DND-41 (cell line): ENCODE measurements at regions not wholly inside any gene's neighbourhood (a gene's known extent, or its start where the extent isn't known, plus 50 kb on each side); places are given as distances from the start of the nearest gene placed in this dataset.

Experiments
- ATAC-seq: fragments of 200-7000 bp; cut with Tn5 transposase; 3 replicates; pipeline ENCODE4 v1.9.1; 2021; ENCODE audit warnings: low read depth; ENCODE audit not compliant: insufficient read depth
- DNase-seq: peaks from one replicate; pipeline ENCODE4 v3.0.0-alpha.2; 2020
- H2AFZ ChIP-seq: 2 replicates; pipeline ENCODE4 v1.6.0; 2012; ENCODE audit warnings: low read depth, low read length
- H3K27ac ChIP-seq: 2 replicates; pipeline ENCODE4 v1.5.1; 2012; ENCODE audit warnings: low read length, inconsistent platforms
- H3K27me3 ChIP-seq: fragments of 200-600 bp; sonication (generic); 2 replicates; pipeline ENCODE4 v1.6.0; 2012; ENCODE audit warnings: low read length, mild to moderate bottlenecking, inconsistent platforms; ENCODE audit not compliant: insufficient read depth, poor library complexity
- H3K36me3 ChIP-seq: 2 replicates; pipeline ENCODE4 v1.5.1; 2012; ENCODE audit warnings: low read length, inconsistent platforms; ENCODE audit not compliant: insufficient read depth
- H3K4me1 ChIP-seq: 2 replicates; pipeline ENCODE4 v1.5.1; 2012; ENCODE audit warnings: mild to moderate bottlenecking, low read length; ENCODE audit not compliant: insufficient read depth
- H3K4me2 ChIP-seq: 2 replicates; pipeline ENCODE4 v1.6.0; 2012; ENCODE audit warnings: mild to moderate bottlenecking, moderate library complexity, low read length, inconsistent platforms; ENCODE audit not compliant: insufficient read depth
- H3K4me3 ChIP-seq, 2 experiments: fragments of 200-600 bp in 1 of 2; shearing (Covaris generic) in 1 of 2; 2 replicates each; pipeline ENCODE4 v1.5.1; 2012 to 2016; ENCODE audit warnings: inconsistent platforms in 2 of 2, low read length in 2 of 2, mild to moderate bottlenecking in 2 of 2, low read depth in 1 of 2, moderate library complexity in 1 of 2
- H3K79me2 ChIP-seq: 2 replicates; pipeline ENCODE4 v1.6.0; 2012; ENCODE audit warnings: low read length, inconsistent platforms; ENCODE audit not compliant: insufficient read depth
- H3K9ac ChIP-seq: 2 replicates; pipeline ENCODE4 v1.6.0; 2012; ENCODE audit warnings: low read depth, mild to moderate bottlenecking, inconsistent platforms, low read length, moderate library complexity
- H3K9me3 ChIP-seq: 2 replicates; pipeline ENCODE4 v1.5.1; 2012; ENCODE audit warnings: low read length, moderate library complexity, mild to moderate bottlenecking, inconsistent platforms; ENCODE audit not compliant: insufficient read depth, severe bottlenecking
- H4K20me1 ChIP-seq: 2 replicates; pipeline ENCODE4 v1.6.0; 2012; ENCODE audit warnings: low read length; ENCODE audit not compliant: insufficient read depth
- EZH2 ChIP-seq: IDR thresholded peaks from 3 replicates; pipeline ENCODE4 v1.6.1; 2012; ENCODE audit warnings: borderline replicate concordance, low read depth, mild to moderate bottlenecking, moderate library complexity, low read length, inconsistent platforms; ENCODE audit not compliant: severe bottlenecking
- TF ChIP-seq, protein P1 (sequence below): IDR thresholded peaks from 2 replicates; pipeline ENCODE4 v1.5.1; 2012; ENCODE audit warnings: borderline replicate concordance, low read length, moderate library complexity, mild to moderate bottlenecking; ENCODE audit not compliant: poor library complexity, severe bottlenecking; ENCODE audit errors: extremely low read depth

DNA sequence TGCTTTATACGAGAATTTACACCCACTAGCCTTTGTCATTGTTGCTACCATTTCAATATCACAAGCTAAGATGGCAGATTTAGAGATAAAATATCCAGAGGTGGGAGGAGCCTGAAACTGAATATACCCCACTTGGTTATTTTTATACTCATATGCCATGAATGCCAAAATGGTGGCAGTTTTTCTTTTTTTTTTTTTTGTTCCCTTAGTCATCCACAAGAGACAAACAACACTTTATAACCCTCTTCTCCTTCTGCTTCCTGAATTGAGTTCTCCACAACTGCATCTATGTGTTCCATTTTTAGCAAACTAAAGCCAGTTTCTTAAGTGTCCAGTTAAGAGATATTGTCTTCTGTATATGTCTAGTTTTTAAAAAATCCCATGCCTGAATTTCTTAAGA, 558.4 kb downstream of the LMO4 start:
- no peak for TF ChIP-seq EZH2
- TF ChIP-seq, protein P1, sequence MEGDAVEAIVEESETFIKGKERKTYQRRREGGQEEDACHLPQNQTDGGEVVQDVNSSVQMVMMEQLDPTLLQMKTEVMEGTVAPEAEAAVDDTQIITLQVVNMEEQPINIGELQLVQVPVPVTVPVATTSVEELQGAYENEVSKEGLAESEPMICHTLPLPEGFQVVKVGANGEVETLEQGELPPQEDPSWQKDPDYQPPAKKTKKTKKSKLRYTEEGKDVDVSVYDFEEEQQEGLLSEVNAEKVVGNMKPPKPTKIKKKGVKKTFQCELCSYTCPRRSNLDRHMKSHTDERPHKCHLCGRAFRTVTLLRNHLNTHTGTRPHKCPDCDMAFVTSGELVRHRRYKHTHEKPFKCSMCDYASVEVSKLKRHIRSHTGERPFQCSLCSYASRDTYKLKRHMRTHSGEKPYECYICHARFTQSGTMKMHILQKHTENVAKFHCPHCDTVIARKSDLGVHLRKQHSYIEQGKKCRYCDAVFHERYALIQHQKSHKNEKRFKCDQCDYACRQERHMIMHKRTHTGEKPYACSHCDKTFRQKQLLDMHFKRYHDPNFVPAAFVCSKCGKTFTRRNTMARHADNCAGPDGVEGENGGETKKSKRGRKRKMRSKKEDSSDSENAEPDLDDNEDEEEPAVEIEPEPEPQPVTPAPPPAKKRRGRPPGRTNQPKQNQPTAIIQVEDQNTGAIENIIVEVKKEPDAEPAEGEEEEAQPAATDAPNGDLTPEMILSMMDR, result no peak

DNA sequence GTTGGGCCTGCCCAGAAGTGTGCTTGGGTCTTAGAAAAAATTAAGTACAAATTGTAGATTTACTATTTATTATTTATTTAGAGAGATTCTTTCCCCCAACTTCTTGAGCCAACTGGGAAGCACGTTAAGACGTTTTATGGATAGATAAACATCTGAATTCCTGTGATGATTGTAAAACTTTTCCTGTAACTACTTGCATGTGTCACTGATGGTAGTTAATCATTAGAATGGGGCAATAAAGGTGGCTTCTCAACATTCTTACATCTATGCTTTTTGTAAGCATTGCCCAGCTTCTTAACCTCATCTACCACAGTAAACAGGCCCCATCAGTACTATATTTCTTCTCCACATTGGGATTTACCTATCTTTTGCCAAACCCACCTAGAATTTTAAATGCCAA, 559.8 kb downstream of the LMO4 start:
- TF ChIP-seq, protein P1, result no peak
- TF ChIP-seq EZH2, result no peak
- H3K9ac ChIP-seq, result no peak overlapping the region
- no peak overlapping the region for H3K4me2 ChIP-seq
- ATAC-seq (no peak), DNase-seq (no peak)
- no peak overlapping the region for H2AFZ ChIP-seq
- H3K79me2 ChIP-seq, result no peaks in the 10 kb centered on the region
- no peak overlapping the region for H3K4me3 ChIP-seq
- H3K36me3 ChIP-seq, result no peaks in the 10 kb centered on the region
- no peaks in the 10 kb centered on the region for H4K20me1 ChIP-seq
- no peaks in the 10 kb centered on the region for H3K27me3 ChIP-seq
- H3K9me3 ChIP-seq, result no peaks in the 10 kb centered on the region
- H3K27ac ChIP-seq, result no peak overlapping the region
- no peaks in the 10 kb centered on the region for H3K4me1 ChIP-seq

More for the DNA sequence above, 558.4 kb downstream of the LMO4 start:
- ATAC-seq (no peak), DNase-seq (no peak)
- H3K9me3 ChIP-seq, result no peaks in the 10 kb centered on the region
- H3K4me2 ChIP-seq, result no peak overlapping the region
- H4K20me1 ChIP-seq, result no peaks in the 10 kb centered on the region
- no peak overlapping the region for H2AFZ ChIP-seq
- H3K9ac ChIP-seq, result no peak overlapping the region
- no peaks in the 10 kb centered on the region for H3K36me3 ChIP-seq
- no peak overlapping the region for H3K4me3 ChIP-seq
- H3K79me2 ChIP-seq, result no peaks in the 10 kb centered on the region
- no peaks in the 10 kb centered on the region for H3K4me1 ChIP-seq
- H3K27me3 ChIP-seq, result no peaks in the 10 kb centered on the region
- no peak overlapping the region for H3K27ac ChIP-seq

DNA sequence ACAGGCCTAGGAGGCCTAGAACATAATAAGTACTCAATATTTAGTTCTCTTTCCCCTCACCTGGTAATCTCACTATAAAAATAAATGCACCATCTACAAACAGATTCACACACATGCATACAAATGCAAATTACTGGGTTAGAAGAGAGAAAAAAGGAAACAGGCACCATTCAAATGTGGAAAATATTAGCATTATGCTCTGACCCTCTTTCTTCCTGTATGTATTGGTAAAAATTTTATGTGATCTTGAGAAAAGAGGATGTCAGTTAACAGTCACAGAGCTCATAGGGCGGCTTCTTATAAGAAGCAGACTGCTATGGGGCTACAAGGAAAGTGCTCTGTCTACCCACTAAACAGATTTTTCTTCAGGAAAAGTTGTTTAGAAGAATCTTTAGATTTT, 565.4 kb downstream of the LMO4 start:
- Histone ChIP-seq H3K27ac (no peak overlapping the region), H3K79me2 (no peaks in the 10 kb centered on the region), H3K9ac (no peak overlapping the region), H3K9me3 (no peaks in the 10 kb centered on the region), H3K27me3 (no peaks in the 10 kb centered on the region), H4K20me1 (no peaks in the 10 kb centered on the region), H3K4me1 (no peaks in the 10 kb centered on the region), H2AFZ (no peak overlapping the region), H3K4me2 (no peak overlapping the region), H3K36me3 (no peaks in the 10 kb centered on the region), H3K4me3 (no peak overlapping the region)
- TF ChIP-seq, protein P1, result no peak
- no peak for TF ChIP-seq EZH2
- DNase-seq (no peak), ATAC-seq (no peak)

DNA sequence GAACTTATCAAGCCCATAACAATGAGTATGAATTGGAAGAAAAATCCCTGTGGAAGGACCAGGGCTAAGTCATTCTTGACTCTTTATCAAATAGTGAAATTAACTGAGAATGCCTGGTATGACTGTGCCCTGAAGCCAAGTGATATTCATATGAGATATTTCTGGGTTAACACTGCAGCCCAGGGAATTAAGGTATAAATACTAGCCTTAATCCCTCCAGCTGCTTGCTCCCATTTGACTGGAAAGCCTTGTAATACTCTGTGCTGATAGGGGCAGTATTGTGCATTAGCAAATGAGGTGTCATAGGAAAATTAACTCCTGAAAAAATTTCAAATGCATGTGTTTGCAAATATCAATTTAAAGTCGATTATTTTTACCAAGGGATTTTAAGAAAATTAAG, 568.8 kb downstream of the LMO4 start:
- no peaks in the 10 kb centered on the region for H3K27me3 ChIP-seq
- TF ChIP-seq EZH2, result no peak
- TF ChIP-seq, protein P1, result no peak
- H2AFZ ChIP-seq, result no peak overlapping the region
- H3K79me2 ChIP-seq, result no peaks in the 10 kb centered on the region
- no peaks in the 10 kb centered on the region for H3K9me3 ChIP-seq
- H3K36me3 ChIP-seq, result no peaks in the 10 kb centered on the region
- DNase-seq, result no peak
- no peak overlapping the region for H3K4me3 ChIP-seq
- no peaks in the 10 kb centered on the region for H4K20me1 ChIP-seq
- no peak for ATAC-seq
- no peak overlapping the region for H3K9ac ChIP-seq
- no peak overlapping the region for H3K4me2 ChIP-seq
- H3K27ac ChIP-seq, result no peak overlapping the region
- H3K4me1 ChIP-seq, result no peaks in the 10 kb centered on the region
